Activated CD8-positive, alpha-beta T cell treated with anti-CD3 and anti-CD28 coated beads for 36 hours (primary cell): ENCODE measurements at regions not wholly inside any gene's neighbourhood (a gene's known extent, or its start where the extent isn't known, plus 50 kb on each side); places are given as distances from the start of the nearest gene placed in this dataset.

Experiments used
- ATAC-seq: fragments of 200-7000 bp; cut with Tn5 transposase; one replicate; pipeline ENCODE4 v1.10.0; 2021; ENCODE audit warnings: mild to moderate bottlenecking, moderate library complexity
- CTCF ChIA-PET: fragments of 350-600 bp; sonication (Branson Sonifier 250); formaldehyde crosslinking; loops from one replicate; lab custom pipeline; 2021; ENCODE audit warnings: antibody characterized with exemption; lab: Charles Lee
- POLR2A ChIA-PET: fragments of 350-600 bp; sonication (Branson Sonifier 250); formaldehyde crosslinking; loops from one replicate; lab custom pipeline; 2021; ENCODE audit warnings: antibody characterized with exemption; lab: Charles Lee
- DNase-seq: peaks from one replicate; pipeline ENCODE4 v3.0.0-alpha.2; 2020
- H3K27ac Mint-ChIP-seq: one replicate; pipeline ENCODE4 v1.8.0; 2021; ENCODE audit warnings: mild to moderate bottlenecking, mixed read lengths
- H3K27me3 Mint-ChIP-seq: one replicate; pipeline ENCODE4 v1.8.0; 2021; ENCODE audit warnings: mixed read lengths
- H3K36me3 Mint-ChIP-seq: one replicate; pipeline ENCODE4 v1.8.0; 2021; ENCODE audit warnings: low read depth, mixed read lengths
- H3K4me1 Mint-ChIP-seq: one replicate; pipeline ENCODE4 v1.8.0; 2021; ENCODE audit warnings: low read depth, mixed read lengths
- H3K4me3 Mint-ChIP-seq: one replicate; pipeline ENCODE4 v1.8.0; 2021; ENCODE audit warnings: mild to moderate bottlenecking, moderate library complexity, mixed read lengths
- H3K9me3 Mint-ChIP-seq: one replicate; pipeline ENCODE4 v1.8.0; 2021; ENCODE audit warnings: mixed read lengths
- intact Hi-C: fragments of 100-400 bp; cut with micrococcal nuclease; formaldehyde crosslinking; loops from one replicate; pipeline ENCODE4 v1.10.0; 2022
- TF ChIP-seq, protein P1 (sequence below): fragments of 200-600 bp; IDR thresholded peaks from one replicate; pipeline ENCODE4 v1.8.0; 2022; ENCODE audit warnings: antibody characterized with exemption, mild to moderate bottlenecking

DNA sequence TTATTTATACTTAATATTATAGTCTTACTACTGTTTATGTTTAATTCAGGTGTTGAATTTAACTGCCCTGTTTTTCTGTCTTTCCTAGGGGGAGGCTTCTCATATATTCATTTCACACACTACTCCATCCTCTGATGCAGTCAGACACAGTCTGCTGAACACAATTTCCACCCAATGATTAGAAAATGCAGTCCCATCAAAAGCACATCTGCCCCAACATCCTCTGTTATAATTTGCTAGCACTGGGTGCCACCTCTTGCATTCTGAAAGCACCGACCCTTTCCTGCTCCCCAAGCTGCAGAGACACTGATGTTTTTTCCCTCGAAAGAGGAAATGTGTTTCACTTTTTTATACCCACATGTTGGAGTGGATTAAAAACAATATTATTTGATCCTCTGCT lies 474.7 kb downstream of the PID1 start:
- intact Hi-C loops: no loop called here
- TF ChIP-seq, protein P1, sequence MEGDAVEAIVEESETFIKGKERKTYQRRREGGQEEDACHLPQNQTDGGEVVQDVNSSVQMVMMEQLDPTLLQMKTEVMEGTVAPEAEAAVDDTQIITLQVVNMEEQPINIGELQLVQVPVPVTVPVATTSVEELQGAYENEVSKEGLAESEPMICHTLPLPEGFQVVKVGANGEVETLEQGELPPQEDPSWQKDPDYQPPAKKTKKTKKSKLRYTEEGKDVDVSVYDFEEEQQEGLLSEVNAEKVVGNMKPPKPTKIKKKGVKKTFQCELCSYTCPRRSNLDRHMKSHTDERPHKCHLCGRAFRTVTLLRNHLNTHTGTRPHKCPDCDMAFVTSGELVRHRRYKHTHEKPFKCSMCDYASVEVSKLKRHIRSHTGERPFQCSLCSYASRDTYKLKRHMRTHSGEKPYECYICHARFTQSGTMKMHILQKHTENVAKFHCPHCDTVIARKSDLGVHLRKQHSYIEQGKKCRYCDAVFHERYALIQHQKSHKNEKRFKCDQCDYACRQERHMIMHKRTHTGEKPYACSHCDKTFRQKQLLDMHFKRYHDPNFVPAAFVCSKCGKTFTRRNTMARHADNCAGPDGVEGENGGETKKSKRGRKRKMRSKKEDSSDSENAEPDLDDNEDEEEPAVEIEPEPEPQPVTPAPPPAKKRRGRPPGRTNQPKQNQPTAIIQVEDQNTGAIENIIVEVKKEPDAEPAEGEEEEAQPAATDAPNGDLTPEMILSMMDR: no peak
- Mint-ChIP-seq H3K9me3 (peaks cover 10% of the 10 kb centered on the region), H3K4me3 (no peak overlapping the region), H3K27ac (no peak overlapping the region), H3K4me1 (no peaks in the 10 kb centered on the region), H3K27me3 (no peaks in the 10 kb centered on the region), H3K36me3 (no peaks in the 10 kb centered on the region)
- ChIA-PET CTCF (no interaction called here), POLR2A (no interaction called here)
- no peak for DNase-seq
- ATAC-seq: no peak

DNA sequence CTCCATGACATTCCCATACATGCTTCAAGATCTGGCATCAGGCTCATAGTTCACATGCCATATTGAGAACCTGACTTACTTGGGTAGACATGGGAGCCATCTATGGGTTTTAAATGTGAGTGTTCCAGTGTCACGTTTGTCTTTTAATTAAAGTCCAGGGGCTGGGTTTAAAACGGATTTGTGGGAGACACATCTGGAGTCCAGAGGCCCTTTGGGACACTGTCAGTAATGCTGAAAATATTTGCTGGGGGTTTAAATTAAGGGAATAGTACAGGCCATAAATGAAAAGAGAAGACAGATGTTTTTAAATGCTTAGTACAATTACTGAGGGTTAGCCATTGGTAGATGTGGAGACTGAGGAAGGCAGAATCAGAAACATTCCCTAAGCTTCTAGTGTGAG lies 478.0 kb downstream of the PID1 start:
- POLR2A ChIA-PET: no interaction called here
- Mint-ChIP-seq H3K27me3 (no peaks in the 10 kb centered on the region), H3K36me3 (no peaks in the 10 kb centered on the region), H3K4me1 (no peaks in the 10 kb centered on the region), H3K9me3 (peaks cover 9% of the 10 kb centered on the region), H3K4me3 (no peak overlapping the region), H3K27ac (no peak overlapping the region)
- CTCF ChIA-PET: no interaction called here
- intact Hi-C loops: no loop called here
- TF ChIP-seq, protein P1: no peak
- ATAC-seq (no peak), DNase-seq (no peak)

DNA sequence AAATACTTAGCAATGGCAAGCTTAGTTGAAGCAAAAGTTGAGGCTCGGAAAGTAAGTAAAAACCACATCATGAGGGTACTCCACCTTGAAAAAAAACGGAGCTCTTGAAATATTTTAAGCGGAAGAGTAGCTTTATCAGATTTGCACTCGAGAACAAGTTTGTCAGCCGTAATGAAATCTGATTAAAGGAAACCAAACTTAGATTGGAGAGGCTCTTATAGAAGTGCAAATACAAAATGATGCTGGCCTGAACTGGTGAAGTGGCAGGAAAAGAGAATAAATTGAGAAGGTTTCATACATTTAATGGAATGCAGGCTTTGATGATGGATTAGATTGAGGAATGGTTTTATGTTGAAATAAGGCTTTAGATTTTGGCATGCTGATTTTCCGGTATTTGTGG lies 484.2 kb downstream of the PID1 start:
- H3K4me1 Mint-ChIP-seq: no peaks in the 10 kb centered on the region
- H3K27me3 Mint-ChIP-seq: no peaks in the 10 kb centered on the region
- no peaks in the 10 kb centered on the region for H3K36me3 Mint-ChIP-seq
- H3K9me3 Mint-ChIP-seq: peaks cover 6% of the 10 kb centered on the region
- intact Hi-C loops: no loop called here
- TF ChIP-seq, protein P1: no peak
- H3K27ac Mint-ChIP-seq: no peak overlapping the region
- no peak for DNase-seq
- POLR2A ChIA-PET: no interaction called here
- CTCF ChIA-PET: no interaction called here
- no peak overlapping the region for H3K4me3 Mint-ChIP-seq
- no peak for ATAC-seq

DNA sequence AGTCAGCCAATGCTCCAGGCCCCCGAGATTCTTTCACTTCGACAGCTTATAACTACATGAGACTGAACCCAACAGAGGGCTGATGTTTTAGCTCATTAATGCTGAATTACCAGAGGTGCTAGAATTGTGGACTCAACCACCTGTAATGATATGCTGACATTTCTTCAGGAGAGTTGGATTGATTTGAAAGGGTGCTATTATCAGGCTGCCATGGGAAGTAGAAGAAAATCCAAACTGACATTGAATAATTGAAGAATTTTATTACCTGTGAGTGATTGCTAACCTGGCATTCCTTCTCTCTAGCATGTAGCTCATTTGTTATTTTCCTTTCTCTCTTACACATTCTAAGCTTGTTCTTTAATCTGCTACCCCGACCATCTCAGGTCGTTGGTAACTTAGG lies 488.8 kb downstream of the PID1 start:
- POLR2A ChIA-PET: no interaction called here
- no peak overlapping the region for H3K27ac Mint-ChIP-seq
- CTCF ChIA-PET: interaction anchor here (1.0 kb wide), 1 partner anchor 17 kb away, joined by 3 read pairs; no protein-coding TSS in a partner anchor
- H3K4me1 Mint-ChIP-seq: no peaks in the 10 kb centered on the region
- peaks cover 5% of the 10 kb centered on the region for H3K9me3 Mint-ChIP-seq
- ATAC-seq (no peak), DNase-seq (no peak)
- no peaks in the 10 kb centered on the region for H3K27me3 Mint-ChIP-seq
- TF ChIP-seq, protein P1: no peak
- no peak overlapping the region for H3K4me3 Mint-ChIP-seq
- no peaks in the 10 kb centered on the region for H3K36me3 Mint-ChIP-seq
- intact Hi-C loops: no loop called here

DNA sequence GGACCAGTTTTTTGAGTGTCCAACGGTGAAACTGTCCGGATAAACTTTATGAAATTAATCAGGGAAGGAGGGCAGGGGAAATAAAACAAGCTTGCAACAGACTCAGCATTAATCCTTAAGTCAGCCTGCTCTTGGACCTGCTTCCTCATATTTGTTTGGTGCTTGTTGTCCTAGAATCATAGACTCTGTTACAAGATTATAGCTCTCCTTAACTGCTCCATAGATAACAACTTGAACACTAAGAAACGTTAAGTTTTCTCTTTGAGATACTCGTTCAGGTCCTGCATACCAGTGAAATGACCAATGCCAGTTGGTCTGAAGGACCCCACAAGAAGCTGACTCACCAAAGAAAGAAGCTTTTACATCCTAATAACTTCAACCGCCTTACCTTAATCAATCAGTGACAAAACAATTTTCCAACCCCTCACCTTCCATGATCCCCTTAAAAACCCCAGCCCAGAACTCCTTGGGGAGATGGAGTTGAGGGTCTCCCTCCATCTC lies 493.2 kb downstream of the PID1 start:
- Mint-ChIP-seq H3K27ac (no peak overlapping the region), H3K4me1 (no peaks in the 10 kb centered on the region), H3K36me3 (no peaks in the 10 kb centered on the region), H3K4me3 (no peak overlapping the region), H3K9me3 (peaks cover 10% of the 10 kb centered on the region), H3K27me3 (no peaks in the 10 kb centered on the region)
- no peak for ATAC-seq
- no peak for DNase-seq
- ChIA-PET CTCF (no interaction called here), POLR2A (no interaction called here)
- intact Hi-C loops: no loop called here
- TF ChIP-seq, protein P1: no peak
